Neural progenitor cell (in vitro differentiated cells): ENCODE measurements at regions not wholly inside any gene's neighbourhood (a gene's known extent, or its start where the extent isn't known, plus 50 kb on each side); places are given as distances from the start of the nearest gene placed in this dataset.

Source experiments
- DNase-seq: peaks from one replicate; pipeline ENCODE4 v3.0.0-alpha.2; 2016; ENCODE audit warnings: low spot score
- H2AFZ ChIP-seq: fragments of 200-600 bp; sonication (generic); replicated peaks from 2 replicates; pipeline ENCODE4 v1.6.1; 2016; ENCODE audit warnings: antibody characterized with exemption
- H3F3A ChIP-seq: fragments of 200-600 bp; sonication (generic); 2 replicates; pipeline ENCODE4 v1.6.1; 2016; ENCODE audit warnings: antibody characterized with exemption, low read depth
- H3K27ac ChIP-seq: fragments of 200-600 bp; sonication (generic); 2 replicates; pipeline ENCODE4 v1.5.1; 2016; ENCODE audit warnings: mild to moderate bottlenecking
- H3K27me3 ChIP-seq: fragments of 200-600 bp; sonication (generic); 2 replicates; pipeline ENCODE4 v1.6.1; 2016; ENCODE audit warnings: mild to moderate bottlenecking, moderate library complexity
- H3K36me3 ChIP-seq: fragments of 200-600 bp; sonication (generic); 2 replicates; pipeline ENCODE4 v1.5.1; 2016
- H3K4me1 ChIP-seq: fragments of 200-600 bp; sonication (generic); 2 replicates; pipeline ENCODE4 v1.6.1; 2016; ENCODE audit warnings: mixed run types
- H3K4me2 ChIP-seq: fragments of 200-600 bp; sonication (generic); 2 replicates; pipeline ENCODE4 v1.6.1; 2016
- H3K4me3 ChIP-seq: fragments of 200-600 bp; sonication (generic); 2 replicates; pipeline ENCODE4 v1.5.1; 2016
- H3K79me2 ChIP-seq: fragments of 200-600 bp; sonication (generic); 2 replicates; pipeline ENCODE4 v1.6.1; 2016; ENCODE audit warnings: low read depth
- H3K9ac ChIP-seq: fragments of 200-600 bp; sonication (generic); 2 replicates; pipeline ENCODE4 v1.6.1; 2016
- H3K9me3 ChIP-seq: fragments of 200-600 bp; sonication (generic); 2 replicates; pipeline ENCODE4 v1.5.1; 2016; ENCODE audit warnings: low read depth
- H4K20me1 ChIP-seq: fragments of 200-600 bp; sonication (generic); 2 replicates; pipeline ENCODE4 v1.6.1; 2016; ENCODE audit warnings: low read depth
- H3K27ac Mint-ChIP-seq: 3 replicates; pipeline ENCODE4 v1.8.0; 2021; ENCODE audit warnings: mixed read lengths
- H3K27me3 Mint-ChIP-seq: 2 replicates; pipeline ENCODE4 v1.8.0; 2022; ENCODE audit warnings: low read depth, mild to moderate bottlenecking, inconsistent platforms, moderate library complexity, mixed read lengths; ENCODE audit not compliant: insufficient read depth
- H3K36me3 Mint-ChIP-seq: 3 replicates; pipeline ENCODE4 v1.8.0; 2021; ENCODE audit warnings: mixed read lengths
- H3K4me1 Mint-ChIP-seq: 3 replicates; pipeline ENCODE4 v1.8.0; 2021; ENCODE audit warnings: mixed read lengths
- H3K4me3 Mint-ChIP-seq: 3 replicates; pipeline ENCODE4 v1.8.0; 2021; ENCODE audit warnings: mild to moderate bottlenecking, moderate library complexity, mixed read lengths
- H3K9me3 Mint-ChIP-seq: 3 replicates; pipeline ENCODE4 v1.8.0; 2020; ENCODE audit warnings: mixed read lengths
- CTCF ChIP-seq: fragments of 200-600 bp; sonication (generic); IDR thresholded peaks from 2 replicates; pipeline ENCODE4 v1.5.1; 2017; ENCODE audit warnings: antibody characterized with exemption, mild to moderate bottlenecking
- EZH2 ChIP-seq: fragments of 200-600 bp; sonication (generic); IDR thresholded peaks from 2 replicates; pipeline ENCODE4 v1.6.1; 2017; ENCODE audit warnings: antibody characterized with exemption, mild to moderate bottlenecking, moderate library complexity
- EZH2phosphoT487 ChIP-seq: fragments of 200-600 bp; sonication (generic); IDR thresholded peaks from 2 replicates; pipeline ENCODE4 v1.6.1; 2017; ENCODE audit warnings: antibody characterized with exemption

GRCh38 chr6:44016131-44016870, 111.0 kb downstream of the MRPL14 start:
- TF ChIP-seq CTCF, result no peak
- TF ChIP-seq EZH2phosphoT487, result no peak
- TF ChIP-seq EZH2, result no peak
- H3K4me1 ChIP-seq, result peaks cover 2% of the 10 kb centered on the region
- H3K4me2 ChIP-seq, result no peak overlapping the region
- H3K36me3 ChIP-seq, result no peaks in the 10 kb centered on the region
- H3K4me3 ChIP-seq, result no peak overlapping the region
- H4K20me1 ChIP-seq, result no peaks in the 10 kb centered on the region
- DNase-seq, result no peak
- no peak overlapping the region for H3K4me3 Mint-ChIP-seq
- H3K27ac Mint-ChIP-seq, result no peak overlapping the region
- no peak overlapping the region for H2AFZ ChIP-seq
- no peaks in the 10 kb centered on the region for H3K9me3 ChIP-seq
- no peaks in the 10 kb centered on the region for H3K27me3 ChIP-seq
- H3K36me3 Mint-ChIP-seq, result no peaks in the 10 kb centered on the region
- H3K4me1 Mint-ChIP-seq, result peaks cover 17% of the 10 kb centered on the region
- peaks cover 18% of the 10 kb centered on the region for H3K27me3 Mint-ChIP-seq
- no peak overlapping the region for H3K9ac ChIP-seq
- no peaks in the 10 kb centered on the region for H3F3A ChIP-seq
- no peaks in the 10 kb centered on the region for H3K79me2 ChIP-seq
- H3K9me3 Mint-ChIP-seq, result peaks cover 9% of the 10 kb centered on the region
- no peak overlapping the region for H3K27ac ChIP-seq

- no peaks in the 10 kb centered on the region for H3K36me3 ChIP-seq
- H3K9ac ChIP-seq, result no peak overlapping the region
- no peak overlapping the region for H3K4me3 ChIP-seq
- no peaks in the 10 kb centered on the region for H4K20me1 ChIP-seq
- no peaks in the 10 kb centered on the region for H3K9me3 ChIP-seq
- H2AFZ ChIP-seq, result no peak overlapping the region
- H3K4me2 ChIP-seq, result no peak overlapping the region
- H3K27me3 ChIP-seq, result no peaks in the 10 kb centered on the region
- no peak overlapping the region for H3K27ac Mint-ChIP-seq
- H3K27me3 Mint-ChIP-seq, result peaks cover 4% of the 10 kb centered on the region
- no peak overlapping the region for H3K4me3 Mint-ChIP-seq
- no peaks in the 10 kb centered on the region for H3K79me2 ChIP-seq
- H3K4me1 Mint-ChIP-seq, result peaks cover 28% of the 10 kb centered on the region
- H3K27ac ChIP-seq, result no peak overlapping the region
- DNase-seq, result no peak
- TF ChIP-seq CTCF (no peak), EZH2 (no peak), EZH2phosphoT487 (no peak)
- H3K36me3 Mint-ChIP-seq, result no peaks in the 10 kb centered on the region
- H3K9me3 Mint-ChIP-seq, result no peaks in the 10 kb centered on the region
- H3K4me1 ChIP-seq, result peaks cover 9% of the 10 kb centered on the region
- H3F3A ChIP-seq, result peaks cover 3% of the 10 kb centered on the region
Observed at GRCh38 chr6:44012078-44012493, 115.2 kb downstream of the MRPL14 start.

GRCh38 chr6:44011350-44011920, 115.8 kb downstream of the MRPL14 start:
- H3K27me3 ChIP-seq, result no peaks in the 10 kb centered on the region
- no peaks in the 10 kb centered on the region for H3K9me3 Mint-ChIP-seq
- no peak overlapping the region for H3K27ac Mint-ChIP-seq
- H3K36me3 Mint-ChIP-seq, result no peaks in the 10 kb centered on the region
- no peak overlapping the region for H3K4me3 Mint-ChIP-seq
- TF ChIP-seq EZH2 (no peak), EZH2phosphoT487 (no peak), CTCF (no peak)
- peaks cover 2% of the 10 kb centered on the region for H3K27me3 Mint-ChIP-seq
- H3K4me1 Mint-ChIP-seq, result peaks cover 25% of the 10 kb centered on the region
- no peak for DNase-seq
- peaks cover 9% of the 10 kb centered on the region for H3K4me1 ChIP-seq
- no peaks in the 10 kb centered on the region for H4K20me1 ChIP-seq
- no peak overlapping the region for H3K4me3 ChIP-seq
- no peak overlapping the region for H3K4me2 ChIP-seq
- no peak overlapping the region for H3K27ac ChIP-seq
- no peaks in the 10 kb centered on the region for H3K79me2 ChIP-seq
- no peaks in the 10 kb centered on the region for H3K36me3 ChIP-seq
- no peak overlapping the region for H3K9ac ChIP-seq
- H2AFZ ChIP-seq, result no peak overlapping the region
- H3F3A ChIP-seq, result peaks cover 3% of the 10 kb centered on the region
- H3K9me3 ChIP-seq, result no peaks in the 10 kb centered on the region
